ENCODE measurements at regions not wholly inside any gene's neighbourhood (a gene's known extent, or its start where the extent isn't known, plus 50 kb on each side); places are given as distances from the start of the nearest gene placed in this dataset.

- TF ChIP-seq POLR2A (IDR thresholded peaks at IDR 0.05) (no peak), CTCF (IDR thresholded peaks at IDR 0.05) (no peak)
These were observed 54.5 kb upstream of the UGT2B15 start for GRCh38 chr4:68724922-68725321.
